ENCODE measurements at regions not wholly inside any gene's neighbourhood (a gene's known extent, or its start where the extent isn't known, plus 50 kb on each side); places are given as distances from the start of the nearest gene placed in this dataset.

- DNase-seq (ENCODE audit: low spot score), result no peak
Observed at GRCh38 chr18:78523850-78524249, 455.8 kb upstream of the SALL3 start.

GRCh38 chr18:78525366-78526111, 454.1 kb upstream of the SALL3 start:
- DNase-seq (ENCODE audit: low spot score), result no peak

GRCh38 chr18:78526275-78526674, 453.3 kb upstream of the SALL3 start:
- DNase-seq (ENCODE audit: low spot score), result no peak

- DNase-seq (ENCODE audit: low spot score), result no peak
Observed at GRCh38 chr18:78526923-78527711, 452.5 kb upstream of the SALL3 start.

- DNase-seq (ENCODE audit: low spot score), result no peak
Observed at GRCh38 chr18:78527984-78528383, 451.6 kb upstream of the SALL3 start.

- no peak for DNase-seq (ENCODE audit: low spot score)
Observed at GRCh38 chr18:78528411-78529258, 451.0 kb upstream of the SALL3 start.

- DNase-seq (ENCODE audit: low spot score), result no peak
Observed at GRCh38 chr18:78531637-78532036, 448.0 kb upstream of the SALL3 start.

GRCh38 chr18:78538669-78539440, 440.8 kb upstream of the SALL3 start:
- DNase-seq (ENCODE audit: low spot score), result no peak

GRCh38 chr18:78540636-78541529, 438.7 kb upstream of the SALL3 start:
- no peak for DNase-seq (ENCODE audit: low spot score)

- DNase-seq (ENCODE audit: low spot score), result peak; percentile 23
Observed at GRCh38 chr18:78542204-78542603, 437.4 kb upstream of the SALL3 start.

GRCh38 chr18:78543201-78543725, 436.4 kb upstream of the SALL3 start:
- no peak for DNase-seq (ENCODE audit: low spot score)

GRCh38 chr18:78546281-78546680, 433.3 kb upstream of the SALL3 start:
- DNase-seq (ENCODE audit: low spot score), result no peak

GRCh38 chr18:78547817-78548216, 431.8 kb upstream of the SALL3 start:
- DNase-seq (ENCODE audit: low spot score), result no peak

- no peak for DNase-seq (ENCODE audit: low spot score)
Observed at GRCh38 chr18:78548261-78549058, 431.2 kb upstream of the SALL3 start.

GRCh38 chr18:78549971-78550370, 429.6 kb upstream of the SALL3 start:
- DNase-seq (ENCODE audit: low spot score), result no peak

GRCh38 chr18:78554944-78555608, 424.5 kb upstream of the SALL3 start:
- no peak for DNase-seq (ENCODE audit: low spot score)

- DNase-seq (ENCODE audit: low spot score), result no peak
Observed at GRCh38 chr18:78557371-78557770, 422.2 kb upstream of the SALL3 start.

GRCh38 chr18:78558101-78558810, 421.4 kb upstream of the SALL3 start:
- no peak for DNase-seq (ENCODE audit: low spot score)
